Fibroblast of the conjunctiva (primary cell): ENCODE measurements at regions not wholly inside any gene's neighbourhood (a gene's known extent, or its start where the extent isn't known, plus 50 kb on each side); places are given as distances from the start of the nearest gene placed in this dataset.
"Not testable (repeated sequence)": the region's sequence is repeated elsewhere in the genome, so short reads cannot be mapped to it uniquely, and the experiment has no call there.

ENCODE experiments used
- DNase-seq: peaks from one replicate; pipeline ENCODE4 v3.0.0-alpha.2; 2010; ENCODE audit warnings: low read depth

DNA sequence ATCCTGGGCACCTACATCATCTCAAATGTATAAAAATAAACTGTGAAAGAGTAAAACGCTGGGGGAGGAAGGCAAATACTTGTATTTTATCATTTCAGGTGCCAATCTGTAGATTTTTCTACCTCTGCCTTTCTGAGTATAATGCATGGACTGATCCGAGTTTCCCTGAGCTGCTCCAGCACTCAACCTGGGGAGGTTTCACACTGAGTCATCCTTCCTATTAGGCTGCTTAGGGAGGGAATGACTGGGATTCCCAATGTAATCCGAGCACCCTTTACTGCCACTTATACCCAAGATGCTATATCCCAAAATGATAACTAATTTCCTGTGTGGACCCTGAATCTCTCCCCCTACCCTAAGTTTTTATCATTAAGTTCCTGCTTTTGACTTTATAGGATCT, 126.6 kb downstream of the HNRNPD start:
- no peak for DNase-seq

DNA sequence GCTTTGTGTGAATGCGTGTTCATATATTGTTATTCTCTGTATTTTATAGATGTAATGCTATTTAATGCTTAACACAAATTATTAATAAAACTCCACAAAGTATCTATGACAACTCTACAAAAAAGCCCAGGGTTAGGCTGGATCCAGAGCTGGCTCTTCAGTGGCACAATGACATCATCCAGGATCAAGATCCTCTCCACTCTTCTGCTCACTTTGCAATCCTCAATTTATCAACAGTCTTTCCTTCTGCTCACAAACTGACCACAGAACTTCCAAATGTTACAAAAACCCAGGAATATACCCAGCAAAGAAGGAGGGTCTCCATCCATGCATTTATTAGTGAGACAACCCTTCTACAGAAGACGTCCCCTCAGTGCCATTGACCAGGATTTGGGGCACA, 132.3 kb downstream of the HNRNPD start:
- DNase-seq, result no peak

DNA sequence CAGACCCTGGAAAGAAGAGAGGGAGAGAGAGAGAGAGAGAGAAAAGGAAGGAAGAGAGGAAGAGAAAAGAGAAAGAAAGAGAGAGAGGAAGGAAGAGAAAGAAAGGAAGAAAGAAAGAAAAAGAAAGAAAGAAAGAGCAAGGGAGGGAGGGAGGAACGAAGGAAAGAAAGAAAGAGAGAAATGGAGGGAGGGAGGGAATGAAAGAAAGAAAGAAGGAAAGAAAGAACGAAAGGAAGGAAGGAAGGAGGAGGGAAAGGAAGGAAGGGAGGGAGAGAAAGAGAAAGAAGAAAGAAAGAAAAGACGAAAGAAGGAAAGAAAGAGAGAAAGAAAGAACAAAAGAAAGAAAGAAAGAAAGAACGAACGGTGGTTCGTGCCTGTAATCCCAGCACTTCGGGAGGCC, 133.4 kb downstream of the HNRNPD start:
- no peak for DNase-seq

DNA sequence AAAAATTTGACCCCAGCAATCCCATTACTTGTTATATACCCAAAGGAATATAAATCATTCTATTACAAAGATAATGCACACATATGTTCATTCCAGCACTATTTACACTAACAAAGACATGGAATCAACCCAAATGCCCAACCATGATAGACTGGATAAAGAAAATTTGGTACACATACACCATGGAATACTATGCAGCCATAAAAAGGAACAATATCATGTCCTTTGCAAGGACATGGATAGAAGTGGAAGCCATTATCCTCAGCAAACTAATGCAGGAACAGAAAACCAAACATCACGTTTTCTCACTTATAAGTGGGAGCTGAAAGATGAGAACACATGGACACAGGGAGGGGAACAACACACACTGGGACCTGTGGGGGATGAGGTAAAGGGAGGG, 136.6 kb downstream of the HNRNPD start:
- not testable (repeated sequence) for DNase-seq

DNA sequence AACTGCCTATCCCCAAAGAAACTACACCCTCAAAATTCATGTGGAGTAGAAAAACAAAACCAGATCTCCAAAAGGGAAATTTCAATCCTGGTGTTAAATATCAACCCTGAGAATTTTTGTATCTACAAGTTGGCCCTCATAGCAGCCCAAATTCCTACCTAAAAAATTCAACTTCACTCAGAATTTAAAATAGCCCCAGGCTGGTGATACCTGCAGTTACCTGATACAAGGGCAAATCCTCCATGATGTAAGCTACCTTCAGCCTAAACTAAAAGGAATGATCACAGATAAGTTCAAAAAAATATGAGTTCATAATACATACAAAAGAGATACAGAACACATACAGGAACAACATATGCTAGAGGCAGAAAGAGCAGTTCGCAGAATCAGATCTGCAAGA, 138.4 kb downstream of the HNRNPD start:
- DNase-seq, result no peak

DNA sequence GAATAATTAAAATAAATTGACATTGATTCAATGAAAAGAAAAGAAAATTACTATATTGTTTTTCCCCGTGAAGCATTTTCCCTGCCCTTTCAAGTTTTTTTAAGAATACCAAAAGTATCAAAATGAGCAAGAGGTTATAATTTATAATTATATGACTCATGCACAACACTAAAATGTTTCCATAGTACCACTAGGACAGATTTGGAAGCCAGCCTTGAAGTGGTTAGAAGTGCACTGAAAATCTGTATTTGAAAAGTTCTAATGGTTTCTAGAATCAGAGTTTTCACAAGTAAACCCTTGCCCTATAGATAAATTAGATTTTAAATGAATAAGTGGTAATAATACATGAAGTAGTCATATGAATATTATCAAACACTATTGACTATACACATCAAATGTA, 140.9 kb downstream of the HNRNPD start:
- no peak for DNase-seq

DNA sequence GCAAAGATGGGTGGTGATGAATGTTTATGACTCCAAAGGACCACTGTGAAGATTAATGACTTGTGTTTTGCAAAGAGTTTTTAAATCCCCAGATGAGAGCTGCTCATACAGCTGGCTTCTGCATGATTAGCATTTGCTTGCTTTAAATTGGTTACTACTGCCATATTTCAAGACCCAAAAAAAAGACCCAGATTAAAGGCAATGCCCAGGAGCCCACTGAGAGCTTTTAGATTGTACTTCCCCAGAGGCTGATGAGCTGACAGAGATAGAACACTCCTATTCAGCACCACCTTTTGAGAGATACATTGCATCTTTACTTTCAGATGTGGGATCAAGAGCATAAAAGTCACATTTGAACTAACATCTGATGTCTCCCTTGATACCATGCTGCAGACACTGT, 142.0 kb downstream of the HNRNPD start:
- no peak for DNase-seq

DNA sequence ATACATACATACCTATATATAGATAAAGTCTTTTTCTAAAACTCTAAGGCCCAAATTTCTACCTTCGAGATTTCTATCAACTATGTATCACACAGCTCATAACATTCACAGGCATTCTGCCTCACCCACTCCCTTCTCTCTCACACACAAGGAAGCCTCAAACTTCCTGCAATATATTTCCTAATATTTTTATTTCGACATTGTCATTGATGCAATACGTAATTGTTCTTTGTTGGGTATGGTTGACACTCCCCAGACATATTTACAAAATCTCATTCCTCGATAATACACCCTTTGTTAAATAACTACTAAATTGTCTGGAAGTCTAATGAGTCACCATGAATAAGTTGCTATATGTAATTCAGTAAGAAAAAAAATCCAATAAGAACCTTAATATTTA, 143.5 kb downstream of the HNRNPD start:
- DNase-seq, result no peak

DNA sequence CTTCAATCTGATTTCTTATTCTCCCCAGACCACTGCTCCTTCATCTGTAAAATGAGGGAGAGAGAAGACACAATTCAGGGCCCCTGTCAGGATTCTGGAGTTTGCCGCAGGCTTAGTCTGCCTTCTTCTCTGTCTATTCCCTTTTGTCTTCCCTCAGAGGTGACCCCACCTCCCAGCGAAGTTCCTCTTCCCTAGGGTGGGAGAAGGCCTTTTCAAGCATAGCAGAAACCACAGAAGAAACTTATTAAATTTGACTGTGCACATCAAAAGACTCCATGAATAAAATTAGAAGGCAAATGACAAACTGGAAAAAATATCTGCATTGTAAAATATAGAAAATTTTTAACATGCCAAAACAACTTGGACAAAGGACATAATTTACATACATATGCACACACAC, 148.8 kb downstream of the HNRNPD start:
- no peak for DNase-seq

DNA sequence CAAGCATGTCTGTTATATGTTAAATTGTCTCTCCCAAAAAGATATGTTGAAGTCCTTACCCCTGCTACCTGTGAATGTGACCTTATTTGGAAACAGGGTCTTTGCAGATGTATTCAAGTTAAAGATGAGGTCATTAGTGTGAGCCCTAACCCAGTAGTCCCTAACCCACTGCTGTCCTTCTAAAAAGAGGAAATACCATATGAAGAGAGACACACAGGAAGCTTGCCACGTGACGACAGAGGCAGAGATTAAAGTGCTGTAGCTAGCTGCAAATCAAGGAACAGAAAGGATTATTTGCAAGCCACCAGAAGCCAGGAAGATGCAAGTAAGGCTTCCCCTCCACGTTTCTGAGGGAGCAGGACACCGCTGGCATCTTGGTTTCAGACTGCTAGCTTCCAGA, 150.1 kb downstream of the HNRNPD start:
- DNase-seq, result no peak

DNA sequence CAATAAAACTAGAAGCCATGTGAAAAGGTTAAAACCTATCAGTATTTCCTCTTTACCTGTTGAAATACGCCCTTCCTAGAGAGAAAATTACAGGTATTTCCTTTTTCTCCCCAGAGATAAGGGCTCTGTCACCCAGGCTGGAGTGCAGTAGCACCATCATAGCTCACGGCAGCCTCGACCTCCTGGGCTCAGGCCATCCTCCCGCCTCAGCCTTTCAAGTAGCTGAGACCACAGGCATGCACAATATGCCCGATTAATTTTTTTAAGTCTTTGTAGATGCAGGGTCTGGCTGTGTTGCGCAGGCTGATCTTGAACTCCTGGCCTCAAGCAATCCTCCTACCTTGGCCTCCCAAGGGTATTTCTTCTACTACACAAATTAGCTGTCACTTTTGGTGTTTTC, 154.4 kb downstream of the HNRNPD start:
- no peak for DNase-seq

DNA sequence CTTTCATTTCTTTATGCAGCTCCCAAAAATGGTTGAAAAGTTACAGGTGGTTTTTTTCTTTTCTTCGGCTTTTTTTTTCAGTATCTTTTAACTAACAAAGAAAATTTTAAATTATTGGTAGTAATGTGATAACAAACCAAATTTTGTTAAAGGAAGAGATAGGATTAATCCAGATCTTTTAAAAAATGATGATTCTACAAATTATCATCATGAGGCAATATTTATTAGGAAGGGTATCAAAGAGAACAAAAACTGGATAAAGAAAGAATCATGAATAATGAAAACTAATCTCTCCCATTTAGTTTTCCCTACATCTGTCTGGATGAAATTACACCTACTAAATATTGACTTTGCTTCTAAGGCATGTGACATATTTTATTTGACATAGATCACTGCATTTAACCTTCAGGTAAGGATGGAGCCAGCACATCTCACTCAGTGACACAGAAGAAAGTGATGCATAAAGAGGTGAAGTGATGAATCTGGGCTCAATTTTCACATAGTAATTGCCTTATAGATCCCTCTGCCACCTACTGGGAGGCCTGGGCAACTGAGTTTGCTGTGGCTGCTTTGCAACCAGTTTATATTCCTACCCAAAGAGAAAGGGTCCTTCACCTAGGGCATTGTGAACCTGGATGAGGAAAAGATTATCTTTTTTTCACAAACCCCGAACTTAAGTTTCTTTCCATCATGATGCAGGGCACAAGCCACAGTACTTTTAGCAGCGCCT, 155.6 kb downstream of the HNRNPD start:
- DNase-seq, result no peak

DNA sequence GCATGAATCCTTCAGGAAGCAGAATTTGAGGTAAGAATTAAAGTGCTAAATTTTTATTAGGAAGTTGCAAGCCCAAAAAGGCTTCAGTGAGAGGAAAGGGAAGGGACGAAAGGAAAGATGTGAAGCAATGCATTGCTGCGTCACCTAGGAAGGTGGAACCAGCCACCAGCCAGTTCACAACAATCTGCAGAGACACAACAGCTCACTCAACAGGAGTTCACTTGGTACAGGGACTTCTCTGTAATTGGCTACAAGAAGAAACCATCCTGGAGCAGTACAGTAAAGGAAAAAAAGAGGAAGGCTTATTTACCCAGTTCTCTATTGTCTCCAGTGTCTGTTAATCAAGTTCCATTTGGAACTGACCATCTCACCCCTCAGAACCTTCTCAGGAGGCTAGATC, 157.6 kb downstream of the HNRNPD start:
- DNase-seq, result no peak

DNA sequence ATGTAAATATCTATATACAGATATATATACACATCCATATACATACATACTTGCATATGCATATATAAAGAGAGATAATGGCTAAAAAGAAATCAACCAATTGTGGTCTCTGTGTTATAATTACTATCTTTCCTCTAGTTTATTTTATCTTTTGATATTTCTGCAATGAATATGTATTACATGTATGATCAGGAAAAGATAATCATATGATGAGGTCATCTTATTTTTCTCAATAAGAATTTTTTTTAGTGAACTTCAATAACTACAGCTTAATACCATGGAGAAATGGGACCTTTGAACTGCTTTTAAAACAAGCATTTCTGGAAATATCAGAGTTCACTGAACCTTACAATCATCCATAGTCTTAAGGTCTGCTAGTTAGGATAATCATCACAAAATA, 158.0 kb downstream of the HNRNPD start:
- no peak for DNase-seq

DNA sequence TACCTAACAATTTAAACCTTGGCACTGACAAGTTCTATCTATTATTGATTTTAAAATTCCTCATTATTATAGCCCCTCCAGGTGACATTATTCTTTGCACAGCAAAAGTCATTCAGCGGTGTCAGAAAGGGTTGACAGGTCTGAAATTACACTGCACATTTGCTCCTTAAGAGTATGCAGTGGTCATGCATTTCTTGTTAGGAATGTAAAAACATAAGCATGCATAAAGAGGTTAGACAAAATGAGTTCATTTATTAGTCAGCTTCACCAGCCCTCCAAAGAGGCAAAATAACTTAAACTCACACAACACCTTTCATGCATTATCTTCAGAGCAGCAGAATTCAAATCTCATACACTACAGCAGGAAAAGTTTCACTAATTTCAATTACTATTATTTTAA, 158.8 kb downstream of the HNRNPD start:
- no peak for DNase-seq

DNA sequence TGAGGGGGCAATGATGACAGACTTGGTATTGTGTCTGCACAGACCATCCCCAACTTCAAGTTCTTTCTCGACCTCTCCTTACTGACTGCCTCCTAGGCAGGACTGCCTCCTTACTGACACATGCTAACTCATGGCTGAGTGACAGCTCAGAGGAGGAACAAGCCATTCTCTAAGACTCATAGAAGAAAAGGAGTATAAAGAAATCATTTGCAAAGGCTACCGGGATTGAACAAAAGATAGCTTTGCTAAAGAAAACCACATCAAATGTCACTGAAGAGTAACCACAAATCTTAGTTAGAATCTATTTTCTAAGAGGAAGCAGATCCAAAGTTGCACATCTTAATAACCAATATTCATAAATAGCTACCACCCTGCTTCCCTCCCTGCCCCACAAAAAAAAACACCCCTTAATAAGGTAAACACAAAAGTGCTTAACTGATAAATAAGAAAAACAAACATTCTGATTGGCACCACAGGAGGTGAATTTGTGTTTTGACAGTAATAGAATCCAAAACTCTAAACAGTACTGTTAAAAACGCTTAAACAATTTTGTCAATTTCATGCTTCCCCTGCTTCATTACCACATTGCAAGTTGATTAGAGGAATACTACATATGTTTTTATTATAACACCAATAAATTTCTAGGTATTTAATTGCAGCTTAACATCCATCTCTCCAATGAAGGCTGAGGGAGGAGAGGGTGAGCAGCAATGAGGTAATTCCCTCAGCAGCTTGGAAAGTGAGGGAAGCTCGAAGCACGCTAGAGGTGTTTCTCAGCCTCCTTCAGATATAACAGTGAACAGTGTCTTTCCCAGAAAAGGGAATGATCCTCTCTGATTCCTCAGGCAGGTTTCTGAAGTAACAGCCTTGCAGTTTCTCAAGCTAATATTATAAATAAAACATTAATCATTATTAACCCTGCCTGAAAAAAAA, 160.0 kb downstream of the HNRNPD start:
- no peak for DNase-seq

DNA sequence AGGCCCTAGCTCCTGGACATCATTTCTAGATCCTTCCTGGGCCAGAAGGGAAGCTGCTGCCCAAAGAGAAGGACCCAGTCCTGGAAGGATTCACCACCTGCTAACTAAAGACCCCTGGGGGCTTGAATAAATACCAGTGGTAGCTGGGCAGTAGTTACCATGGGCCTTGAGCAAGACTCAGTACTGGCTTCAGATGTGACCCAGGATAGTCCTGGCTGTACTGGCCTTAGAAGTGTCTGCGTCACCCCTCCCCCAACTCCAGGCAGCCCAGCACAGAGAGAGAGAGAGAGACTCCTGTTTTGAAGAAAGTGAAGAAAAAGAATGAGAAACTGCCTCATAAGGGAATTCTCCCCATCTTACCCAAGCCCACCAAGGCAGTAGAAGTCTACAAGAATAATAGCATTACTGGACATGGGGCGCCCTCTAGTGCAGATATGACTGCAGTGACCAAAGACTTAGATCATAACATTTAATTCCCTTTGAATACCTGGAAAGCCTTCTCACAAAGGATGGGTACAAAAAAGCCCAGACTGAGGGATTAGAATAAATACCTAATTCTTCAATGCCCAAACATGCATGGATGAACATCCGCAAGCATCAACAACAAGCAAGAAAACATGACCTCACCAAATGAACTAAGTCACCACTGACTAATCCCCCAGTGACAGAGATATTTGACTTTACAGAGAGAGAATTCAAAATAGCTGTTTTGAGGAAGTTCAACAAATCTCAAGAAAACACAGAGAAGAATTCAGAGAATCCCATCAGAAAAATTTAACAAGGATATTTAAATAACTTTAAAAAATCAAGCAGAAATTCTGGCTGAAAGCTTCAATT, 171.8 kb downstream of the HNRNPD start:
- DNase-seq, result peak; percentile 26

DNA sequence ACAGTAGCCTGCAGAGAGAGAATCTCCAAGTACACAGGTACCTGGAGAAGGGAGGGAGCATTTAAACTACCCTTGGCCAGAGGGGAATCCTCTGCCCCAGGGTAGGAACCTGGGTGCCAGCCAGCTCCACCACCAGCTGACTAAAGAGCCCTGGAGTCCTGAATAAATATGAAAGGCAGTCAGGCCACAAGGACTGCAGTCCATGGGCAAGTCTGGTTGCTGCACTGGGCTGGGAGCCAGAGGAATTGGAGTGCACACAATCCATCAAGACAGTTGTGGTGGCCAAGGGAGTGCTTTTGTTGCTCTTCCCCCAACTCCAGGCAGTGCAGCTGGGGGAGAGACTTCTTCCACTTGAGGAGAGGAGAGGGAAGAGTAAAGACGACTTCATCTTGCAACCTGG, 172.5 kb downstream of the HNRNPD start:
- DNase-seq, result no peak

DNA sequence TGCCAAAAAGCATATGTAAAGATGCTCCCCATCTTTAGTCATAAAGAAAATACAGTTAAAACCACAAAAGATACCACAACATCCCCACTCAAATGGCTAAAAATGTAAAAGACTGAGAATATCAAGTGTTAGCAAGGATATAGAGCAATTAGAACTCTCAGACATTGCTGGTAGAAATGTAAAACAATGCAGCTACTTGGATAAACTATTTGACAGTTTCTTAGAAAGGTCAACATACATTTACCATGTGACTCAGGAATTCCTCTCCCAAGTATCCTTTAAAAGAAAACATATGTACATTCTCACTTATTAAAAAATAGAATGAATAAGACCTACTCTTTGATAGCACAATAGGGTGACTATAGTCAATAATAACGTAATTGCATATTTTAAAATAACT, 173.7 kb downstream of the HNRNPD start:
- DNase-seq, result no peak

DNA sequence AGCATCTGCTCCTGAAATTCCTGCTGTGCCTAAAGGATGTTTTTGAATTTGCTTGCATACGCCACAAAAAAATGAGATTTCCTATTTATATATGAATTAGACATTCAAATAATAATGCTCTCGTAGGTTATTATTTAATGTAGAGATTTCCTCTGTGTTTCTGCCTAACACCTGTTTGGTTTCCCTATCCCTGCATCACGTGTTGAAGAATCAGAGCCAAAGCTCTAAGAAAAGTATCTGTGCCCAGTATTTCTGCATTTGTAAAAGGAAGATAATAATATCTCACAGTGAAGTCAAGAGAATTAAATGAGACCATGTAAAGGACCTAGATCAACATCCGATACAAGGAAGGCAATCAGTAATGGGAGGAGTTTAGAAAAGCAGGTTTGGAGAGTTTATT, 179.5 kb downstream of the HNRNPD start:
- DNase-seq, result no peak

DNA sequence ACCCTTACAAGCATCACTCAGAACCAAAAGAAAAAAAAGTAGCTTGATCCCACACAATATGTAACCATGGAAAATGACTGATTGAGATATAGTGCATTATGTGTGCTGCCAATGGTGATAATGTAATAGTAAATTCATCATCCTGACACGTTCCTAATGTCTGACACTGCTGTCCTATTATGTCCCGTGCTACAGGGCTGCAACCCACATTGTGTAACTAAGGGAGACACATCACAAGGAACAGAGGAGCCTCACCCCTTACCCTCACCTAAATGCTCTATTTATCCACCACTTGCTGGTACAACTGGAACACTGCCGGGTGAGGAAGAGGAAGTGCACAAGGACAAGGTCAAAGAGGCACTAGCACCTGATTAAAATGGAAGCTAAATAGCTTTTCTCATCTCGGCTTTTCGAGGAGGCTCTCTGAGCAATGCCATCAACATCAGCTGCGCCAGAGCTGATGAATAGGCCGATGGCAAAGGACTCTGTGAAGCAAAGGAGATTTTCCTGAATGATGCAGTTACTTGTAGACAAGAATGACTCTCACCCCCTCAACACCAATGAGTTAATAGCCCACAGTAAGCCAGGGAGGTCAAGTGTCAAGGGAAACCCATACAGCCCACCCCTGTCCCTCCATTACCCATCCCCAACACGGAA, 181.6 kb downstream of the HNRNPD start:
- DNase-seq, result no peak

DNA sequence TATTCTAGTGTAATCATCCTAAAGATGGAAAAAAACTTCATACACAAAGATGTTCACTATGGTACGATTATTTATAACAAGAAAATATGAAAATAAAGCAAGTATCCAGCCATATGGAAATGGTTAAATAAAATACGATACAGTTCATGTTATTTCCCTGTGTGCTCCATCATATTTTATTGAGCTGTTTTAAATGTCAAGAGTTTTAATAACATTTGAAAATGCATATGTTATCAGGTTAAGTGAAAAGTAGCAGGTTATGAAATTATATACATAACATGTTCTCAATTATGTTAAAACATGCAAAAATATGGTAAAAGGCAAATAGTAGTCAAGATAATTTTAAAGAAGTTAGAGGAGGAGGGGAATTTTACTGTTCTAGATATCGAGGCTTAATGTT, 192.0 kb downstream of the HNRNPD start:
- DNase-seq, result no peak
